ENCODE measurements at regions not wholly inside any gene's neighbourhood (a gene's known extent, or its start where the extent isn't known, plus 50 kb on each side); places are given as distances from the start of the nearest gene placed in this dataset.

DNA sequence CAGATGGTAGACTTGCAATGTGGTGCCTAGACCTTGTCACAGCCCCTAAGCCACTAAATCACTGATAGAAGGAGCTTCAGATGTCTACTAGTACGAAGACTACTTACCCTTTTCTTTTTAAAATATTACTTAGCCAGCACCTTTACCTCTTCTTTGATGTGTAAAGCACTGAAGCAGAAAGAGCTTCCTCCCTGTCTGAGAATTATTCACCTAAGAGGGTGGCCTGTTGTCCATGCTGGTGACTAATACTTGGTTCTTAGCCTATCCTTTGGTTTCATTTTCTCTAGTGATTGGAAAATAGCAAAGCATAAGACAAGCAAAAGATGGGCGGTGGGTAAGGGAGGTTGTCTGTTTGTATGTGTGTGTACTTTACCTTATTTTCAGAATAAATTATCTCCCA, 794.6 kb downstream of the TFAP2A start:
- TF ChIP-seq, protein P1, sequence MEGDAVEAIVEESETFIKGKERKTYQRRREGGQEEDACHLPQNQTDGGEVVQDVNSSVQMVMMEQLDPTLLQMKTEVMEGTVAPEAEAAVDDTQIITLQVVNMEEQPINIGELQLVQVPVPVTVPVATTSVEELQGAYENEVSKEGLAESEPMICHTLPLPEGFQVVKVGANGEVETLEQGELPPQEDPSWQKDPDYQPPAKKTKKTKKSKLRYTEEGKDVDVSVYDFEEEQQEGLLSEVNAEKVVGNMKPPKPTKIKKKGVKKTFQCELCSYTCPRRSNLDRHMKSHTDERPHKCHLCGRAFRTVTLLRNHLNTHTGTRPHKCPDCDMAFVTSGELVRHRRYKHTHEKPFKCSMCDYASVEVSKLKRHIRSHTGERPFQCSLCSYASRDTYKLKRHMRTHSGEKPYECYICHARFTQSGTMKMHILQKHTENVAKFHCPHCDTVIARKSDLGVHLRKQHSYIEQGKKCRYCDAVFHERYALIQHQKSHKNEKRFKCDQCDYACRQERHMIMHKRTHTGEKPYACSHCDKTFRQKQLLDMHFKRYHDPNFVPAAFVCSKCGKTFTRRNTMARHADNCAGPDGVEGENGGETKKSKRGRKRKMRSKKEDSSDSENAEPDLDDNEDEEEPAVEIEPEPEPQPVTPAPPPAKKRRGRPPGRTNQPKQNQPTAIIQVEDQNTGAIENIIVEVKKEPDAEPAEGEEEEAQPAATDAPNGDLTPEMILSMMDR (IDR thresholded peaks at IDR 0.05; ENCODE audit: low read depth, low read length, missing input control): no peak
- TF ChIP-seq, protein P2, sequence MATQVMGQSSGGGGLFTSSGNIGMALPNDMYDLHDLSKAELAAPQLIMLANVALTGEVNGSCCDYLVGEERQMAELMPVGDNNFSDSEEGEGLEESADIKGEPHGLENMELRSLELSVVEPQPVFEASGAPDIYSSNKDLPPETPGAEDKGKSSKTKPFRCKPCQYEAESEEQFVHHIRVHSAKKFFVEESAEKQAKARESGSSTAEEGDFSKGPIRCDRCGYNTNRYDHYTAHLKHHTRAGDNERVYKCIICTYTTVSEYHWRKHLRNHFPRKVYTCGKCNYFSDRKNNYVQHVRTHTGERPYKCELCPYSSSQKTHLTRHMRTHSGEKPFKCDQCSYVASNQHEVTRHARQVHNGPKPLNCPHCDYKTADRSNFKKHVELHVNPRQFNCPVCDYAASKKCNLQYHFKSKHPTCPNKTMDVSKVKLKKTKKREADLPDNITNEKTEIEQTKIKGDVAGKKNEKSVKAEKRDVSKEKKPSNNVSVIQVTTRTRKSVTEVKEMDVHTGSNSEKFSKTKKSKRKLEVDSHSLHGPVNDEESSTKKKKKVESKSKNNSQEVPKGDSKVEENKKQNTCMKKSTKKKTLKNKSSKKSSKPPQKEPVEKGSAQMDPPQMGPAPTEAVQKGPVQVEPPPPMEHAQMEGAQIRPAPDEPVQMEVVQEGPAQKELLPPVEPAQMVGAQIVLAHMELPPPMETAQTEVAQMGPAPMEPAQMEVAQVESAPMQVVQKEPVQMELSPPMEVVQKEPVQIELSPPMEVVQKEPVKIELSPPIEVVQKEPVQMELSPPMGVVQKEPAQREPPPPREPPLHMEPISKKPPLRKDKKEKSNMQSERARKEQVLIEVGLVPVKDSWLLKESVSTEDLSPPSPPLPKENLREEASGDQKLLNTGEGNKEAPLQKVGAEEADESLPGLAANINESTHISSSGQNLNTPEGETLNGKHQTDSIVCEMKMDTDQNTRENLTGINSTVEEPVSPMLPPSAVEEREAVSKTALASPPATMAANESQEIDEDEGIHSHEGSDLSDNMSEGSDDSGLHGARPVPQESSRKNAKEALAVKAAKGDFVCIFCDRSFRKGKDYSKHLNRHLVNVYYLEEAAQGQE (IDR thresholded peaks at IDR 0.05): no peak

All from liver (tissue), 2 donors.